HG03558 (cell line): ENCODE measurements at regions not wholly inside any gene's neighbourhood (a gene's known extent, or its start where the extent isn't known, plus 50 kb on each side); places are given as distances from the start of the nearest gene placed in this dataset.
A peak's percentile ranks its signal among the peaks of the same experiment; 100 is the strongest.

Experiments
- ATAC-seq: cut with Tn5 transposase; IDR thresholded peaks from one replicate; pipeline ENCODE4 v1.9.1; 2021; ENCODE audit warnings: moderate number of reproducible peaks; ENCODE audit not compliant: unreplicated experiment; ENCODE audit errors: extremely low read depth

GRCh38 chr6:105492706-105493673 is 90.1 kb upstream of the PREP start:
- ATAC-seq, result peak; percentile 79

GRCh38 chr6:105489216-105489530 is 86.3 kb upstream of the PREP start:
- no peak for ATAC-seq

- ATAC-seq, result no peak
These were observed 85.8 kb upstream of the PREP start for GRCh38 chr6:105488516-105489215.

- ATAC-seq, result no peak
These were observed 84.3 kb upstream of the PREP start for GRCh38 chr6:105487040-105487790.

GRCh38 chr6:105485456-105485855 is 82.6 kb upstream of the PREP start:
- peak; percentile 59 for ATAC-seq

GRCh38 chr6:105484238-105485161 is 81.6 kb upstream of the PREP start:
- ATAC-seq, result no peak

- ATAC-seq, result no peak
These were observed 80.6 kb upstream of the PREP start for GRCh38 chr6:105483492-105483891.

GRCh38 chr6:105482921-105483320 is 80.0 kb upstream of the PREP start:
- ATAC-seq, result no peak

- ATAC-seq, result no peak
These were observed 79.5 kb upstream of the PREP start for GRCh38 chr6:105482227-105482844.

DNA sequence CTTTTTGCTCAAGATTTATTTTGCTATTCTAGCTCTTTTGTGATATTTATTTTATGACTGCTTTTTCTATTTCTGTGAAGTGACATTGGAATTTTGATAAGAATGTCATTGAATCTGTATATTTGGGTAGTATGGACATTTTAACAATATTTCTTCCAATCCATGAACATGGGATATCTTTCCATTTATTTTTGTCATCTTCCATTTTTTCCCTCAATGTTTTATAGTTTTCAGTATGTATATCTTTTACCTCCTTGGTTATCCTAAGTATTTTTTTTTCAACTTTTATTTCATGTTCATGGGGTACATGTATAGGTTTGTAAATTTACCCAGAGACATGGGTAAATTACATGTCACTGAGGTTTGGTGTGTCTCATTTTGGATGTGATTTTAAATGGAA is 74.1 kb upstream of the PREP start:
- no peak for ATAC-seq

DNA sequence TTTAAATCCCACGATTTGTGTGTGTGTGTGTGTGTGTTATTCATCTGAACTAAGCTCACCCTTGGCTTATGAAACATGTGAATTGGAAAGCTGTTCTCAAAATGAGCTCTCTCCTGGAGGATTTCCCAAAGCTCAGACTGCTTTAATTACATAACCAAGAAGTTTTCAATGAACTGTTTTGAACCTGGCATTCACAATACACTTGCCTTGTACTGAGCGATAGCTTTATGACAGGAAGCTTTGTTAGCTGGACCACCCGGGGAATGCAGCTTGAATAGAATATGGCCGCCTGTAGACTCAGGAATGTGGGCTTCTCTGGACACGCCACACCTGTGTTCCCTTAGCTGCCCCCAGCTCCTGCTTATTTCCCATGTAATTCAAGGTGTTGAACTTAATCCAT is 71.4 kb upstream of the PREP start:
- no peak for ATAC-seq

GRCh38 chr6:105469946-105470345 is 67.1 kb upstream of the PREP start:
- ATAC-seq, result no peak

GRCh38 chr6:105468850-105469249 is 66.0 kb upstream of the PREP start:
- no peak for ATAC-seq

- no peak for ATAC-seq
These were observed 58.0 kb upstream of the PREP start for GRCh38 chr6:105460860-105461259.

DNA sequence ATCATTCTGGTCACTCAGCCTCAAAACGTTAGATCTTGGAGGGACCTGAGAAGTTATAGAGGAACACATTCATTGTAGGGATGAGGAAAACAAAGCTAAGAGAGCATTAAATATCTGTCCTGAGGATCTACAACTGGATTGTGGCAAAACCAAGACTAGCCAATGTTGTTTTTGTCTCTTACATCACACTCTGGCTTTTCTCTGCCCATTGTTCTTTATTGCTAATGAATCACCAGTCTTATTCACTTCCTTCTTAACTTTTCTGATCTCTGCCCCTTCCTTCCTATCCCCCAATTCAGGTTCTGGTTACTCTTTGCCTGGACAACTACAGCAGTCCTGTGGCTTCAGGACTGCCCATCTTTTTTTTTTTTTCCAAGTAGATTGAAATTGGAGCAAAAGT is 57.0 kb upstream of the PREP start:
- no peak for ATAC-seq

DNA sequence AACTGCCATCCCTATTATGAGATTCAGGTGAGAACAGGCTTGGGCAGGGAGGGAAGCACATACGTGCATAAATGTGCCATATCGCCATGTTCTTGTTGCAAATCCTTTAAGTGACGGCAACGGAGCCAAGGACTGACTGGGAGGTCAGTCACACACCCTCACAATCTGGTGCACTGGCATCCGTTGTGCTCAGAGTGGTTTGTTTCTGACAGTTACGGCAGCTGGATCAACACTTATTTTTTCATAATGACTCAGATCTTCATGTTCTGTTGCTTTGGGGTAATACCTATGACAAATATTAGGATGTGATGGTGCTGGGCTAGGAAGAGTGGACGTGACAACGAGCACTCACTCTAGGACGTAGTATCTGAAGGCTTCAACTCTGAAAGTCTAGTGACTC is 56.2 kb upstream of the PREP start:
- peak; percentile 93 for ATAC-seq

GRCh38 chr6:105458551-105458950 is 55.7 kb upstream of the PREP start:
- peak; percentile 27 for ATAC-seq

- no peak for ATAC-seq
These were observed 55.2 kb upstream of the PREP start for GRCh38 chr6:105458084-105458483.

DNA sequence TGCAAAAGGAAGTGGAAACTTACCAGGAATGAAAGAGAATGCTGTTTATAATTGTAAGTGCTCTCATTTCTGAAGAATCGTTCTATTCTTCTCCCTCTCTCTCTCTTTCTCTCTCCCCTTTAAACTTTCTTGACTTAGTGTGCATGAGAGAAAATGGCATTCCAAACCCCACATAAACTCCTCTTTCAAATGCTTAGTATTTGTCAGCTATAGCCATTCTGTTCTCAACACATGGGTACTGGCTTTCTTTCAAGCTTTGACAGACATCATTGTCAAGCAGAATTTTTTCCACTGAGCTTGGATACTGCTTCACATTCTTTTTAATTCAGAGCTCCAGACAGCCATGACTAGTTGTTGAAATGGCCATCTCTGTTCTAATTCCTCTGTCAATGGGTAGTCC is 51.1 kb upstream of the PREP start:
- no peak for ATAC-seq
